HCT116 (cell line): ENCODE measurements at regions not wholly inside any gene's neighbourhood (a gene's known extent, or its start where the extent isn't known, plus 50 kb on each side); places are given as distances from the start of the nearest gene placed in this dataset.

Source experiments
- ATAC-seq: fragments of 200-7000 bp; cut with Tn5 transposase; 2 replicates; pipeline ENCODE4 v1.9.1; 2020; ENCODE audit warnings: mild to moderate bottlenecking, moderate library complexity
- BruUV-seq: library from RNA; stranded (reverse); fragments of 400-500 nt; replicated peaks from 2 replicates; lab custom pipeline; 2021; lab: Mats Ljungman, UMichigan
- CTCF ChIA-PET: fragments of 300-600 bp; sonication (Branson Sonifier 250); formaldehyde crosslinking; loops from one replicate; lab custom pipeline; 2021; ENCODE audit warnings: antibody characterized with exemption; lab: Charles Lee
- POLR2A ChIA-PET: fragments of 300-600, 350-600 bp; sonication (Branson Sonifier 250); formaldehyde crosslinking; loops from one replicate; lab custom pipeline; 2021; ENCODE audit warnings: antibody characterized with exemption; lab: Charles Lee
- RAD21 ChIA-PET, 2 experiments: fragments of 300-600 bp; sonication (Branson Sonifier 250); formaldehyde crosslinking; loops; one replicate each; lab custom pipeline; 2023; ENCODE audit warnings: low total read pairs in 2 of 2; ENCODE audit not compliant: uncharacterized antibody in 2 of 2, unreplicated experiment in 2 of 2, low non-redundant PET in 1 of 2; lab: Charles Lee
- DNase-seq: peaks from one replicate; pipeline ENCODE4 v3.0.0-alpha.2; 2010; ENCODE audit warnings: low read depth, low spot score
- H2AFZ ChIP-seq: fragments of 200-600 bp; shearing (Covaris generic), sonication (generic); 2 replicates; pipeline ENCODE4 v1.6.1; 2017; ENCODE audit warnings: low read depth, mixed run types, mixed read lengths, antibody characterized with exemption, low read length; ENCODE audit not compliant: poor library complexity, severe bottlenecking
- H3K27ac ChIP-seq: 2 replicates; pipeline ENCODE4 v1.5.1; 2012; ENCODE audit warnings: low read depth, low read length
- H3K27me3 ChIP-seq: fragments of 200-600 bp; sonication (generic); 2 replicates; pipeline ENCODE4 v1.6.1; 2016; ENCODE audit warnings: mixed run types, low read length, mixed read lengths; ENCODE audit not compliant: insufficient read depth
- H3K36me3 ChIP-seq, 2 experiments: fragments of 200-500 bp in 1 of 2; fragments of 200-600 bp in 1 of 2; sonication (Bioruptor generic) in 1 of 2; sonication (generic) in 1 of 2; 2 replicates each; pipeline versions ENCODE4 v1.5.1 to v1.6.1; 2014 to 2016; ENCODE audit warnings: low read length in 2 of 2, inconsistent platforms in 1 of 2, mixed read lengths in 1 of 2, mixed run types in 1 of 2; ENCODE audit not compliant: insufficient read depth in 2 of 2, control insufficient read depth in 1 of 2
- H3K4me1 ChIP-seq, 2 experiments: fragments of 200-600 bp in 1 of 2; sonication (generic) in 1 of 2; 2 replicates each; pipeline versions ENCODE4 v1.5.1 to v1.6.1; 2012 to 2017; ENCODE audit warnings: low read length in 2 of 2, inconsistent platforms in 1 of 2, mild to moderate bottlenecking in 1 of 2, mixed read lengths in 1 of 2, mixed run types in 1 of 2, moderate library complexity in 1 of 2; ENCODE audit not compliant: insufficient read depth in 2 of 2, control insufficient read depth in 1 of 2
- H3K4me2 ChIP-seq: fragments of 200-600 bp; sonication (generic); 2 replicates; pipeline ENCODE4 v1.6.1; 2017; ENCODE audit warnings: mixed run types, low read length, mixed read lengths
- H3K4me3 ChIP-seq, 2 experiments: fragments of 200-600 bp in 1 of 2; sonication (generic) in 1 of 2; replicated peaks in 1 of 2; 2 replicates each; pipeline ENCODE4 v1.5.1; 2011 to 2016; ENCODE audit warnings: low read length in 2 of 2, control low read depth in 1 of 2, low read depth in 1 of 2, mild to moderate bottlenecking in 1 of 2, mixed read lengths in 1 of 2, mixed run types in 1 of 2
- H3K79me2 ChIP-seq: fragments of 200-600 bp; sonication (generic); 2 replicates; pipeline ENCODE4 v1.6.1; 2017; ENCODE audit warnings: mild to moderate bottlenecking, mixed run types, low read length, moderate library complexity, mixed read lengths; ENCODE audit not compliant: insufficient read depth
- H3K9ac ChIP-seq: fragments of 200-600 bp; sonication (generic); 2 replicates; pipeline ENCODE4 v1.6.1; 2016; ENCODE audit warnings: low read length, mixed read lengths
- H3K9me2 ChIP-seq: fragments of 200-600 bp; sonication (generic), shearing (Covaris generic); 2 replicates; pipeline ENCODE4 v1.6.1; 2017; ENCODE audit warnings: mixed run types, mild to moderate bottlenecking, moderate library complexity; ENCODE audit not compliant: insufficient read depth
- H3K9me3 ChIP-seq, 2 experiments: fragments of 200-500 bp in 1 of 2; fragments of 200-600 bp in 1 of 2; sonication (Bioruptor generic) in 1 of 2; sonication (generic) in 1 of 2; 2 replicates each; pipeline ENCODE4 v1.6.1; 2014 to 2017; ENCODE audit warnings: low read length in 2 of 2, mixed read lengths in 2 of 2, inconsistent platforms in 1 of 2, low read depth in 1 of 2, mild to moderate bottlenecking in 1 of 2, mixed run types in 1 of 2, moderate library complexity in 1 of 2; ENCODE audit not compliant: control insufficient read depth in 1 of 2, insufficient read depth in 1 of 2
- H4K20me1 ChIP-seq: fragments of 200-600 bp; sonication (generic), shearing (Covaris generic); 2 replicates; pipeline ENCODE4 v1.6.1; 2017; ENCODE audit warnings: mixed run types, mild to moderate bottlenecking, moderate library complexity; ENCODE audit not compliant: insufficient read depth
- CBX3 ChIP-seq: IDR thresholded peaks from 2 replicates; pipeline ENCODE4 v1.6.1; 2012; ENCODE audit warnings: low read depth
- EGR1 ChIP-seq: IDR thresholded peaks from 2 replicates; pipeline ENCODE4 v1.6.1; 2012; ENCODE audit warnings: low read depth
- ELF1 ChIP-seq: IDR thresholded peaks from 2 replicates; pipeline ENCODE4 v1.6.1; 2012; ENCODE audit warnings: low read depth, borderline replicate concordance
- EZH2 ChIP-seq: fragments of 200-600 bp; sonication (generic); IDR thresholded peaks from 2 replicates; pipeline ENCODE4 v1.6.1; 2017; ENCODE audit warnings: antibody characterized with exemption, mixed run types
- EZH2phosphoT487 ChIP-seq: fragments of 200-600 bp; IDR thresholded peaks from 2 replicates; pipeline ENCODE4 v1.6.1; 2018; ENCODE audit warnings: antibody characterized with exemption, borderline replicate concordance
- JUND ChIP-seq: IDR thresholded peaks from 2 replicates; pipeline ENCODE4 v1.6.1; 2012
- POLR2A ChIP-seq: IDR thresholded peaks from 2 replicates; pipeline ENCODE4 v1.7.0; 2011; ENCODE audit warnings: borderline replicate concordance; ENCODE audit not compliant: insufficient read depth, insufficient read length; ENCODE audit errors: extremely low read depth
- POLR2AphosphoS5 ChIP-seq: IDR thresholded peaks from 2 replicates; pipeline ENCODE4 v1.6.1; 2011; ENCODE audit warnings: mild to moderate bottlenecking, low read depth, low read length, moderate library complexity
- RAD21 ChIP-seq: IDR thresholded peaks from 2 replicates; pipeline ENCODE4 v1.6.1; 2012; ENCODE audit warnings: low read depth, mild to moderate bottlenecking
- SIN3A ChIP-seq: IDR thresholded peaks from 2 replicates; pipeline ENCODE4 v1.6.1; 2012; ENCODE audit warnings: low read depth
- SRF ChIP-seq: IDR thresholded peaks from 2 replicates; pipeline ENCODE4 v1.6.1; 2012; ENCODE audit warnings: low read depth
- TCF7L2 ChIP-seq: IDR thresholded peaks from 2 replicates; pipeline ENCODE4 v1.7.0; 2011; ENCODE audit warnings: borderline replicate concordance, inconsistent platforms; ENCODE audit not compliant: insufficient read depth, insufficient read length; ENCODE audit errors: extremely low read depth
- YY1 ChIP-seq: IDR thresholded peaks from 2 replicates; pipeline ENCODE4 v1.6.1; 2011; ENCODE audit warnings: low read length, low read depth, moderate library complexity, mild to moderate bottlenecking; ENCODE audit not compliant: insufficient replicate concordance; ENCODE audit errors: extremely low read depth
- ZFX ChIP-seq: fragments of 450-650 bp; IDR thresholded peaks from 2 replicates; pipeline ENCODE4 v1.6.1; 2017
- ZNF274 ChIP-seq: fragments of 200-500 bp; sonication (Bioruptor generic); IDR thresholded peaks from 2 replicates; pipeline ENCODE4 v1.6.1; 2014; ENCODE audit warnings: mild to moderate bottlenecking, low read depth, low read length, inconsistent platforms
- intact Hi-C: fragments of 100-400 bp; cut with micrococcal nuclease; formaldehyde crosslinking; loops from 2 replicates; pipeline ENCODE4 v1.10.0; 2022
- TF ChIP-seq, protein P1 (sequence below): IDR thresholded peaks from 2 replicates; pipeline ENCODE4 v1.6.1; 2011; ENCODE audit warnings: mild to moderate bottlenecking, low read length, moderate library complexity; ENCODE audit not compliant: insufficient replicate concordance; ENCODE audit errors: extremely low read depth

GRCh38 chr12:107369679-107370078 is 276.3 kb upstream of the CRY1 start:
- ATAC-seq, result no peak
- ChIA-PET CTCF (no interaction called here), RAD21 (no interaction called here), POLR2A (no interaction called here)
- Histone ChIP-seq H2AFZ (no peak overlapping the region), H3K27me3 (no peaks in the 10 kb centered on the region), H3K27ac (no peak overlapping the region), H3K4me2 (no peak overlapping the region), H3K36me3 (no peaks in the 10 kb centered on the region), H3K9ac (no peak overlapping the region), H3K9me2 (no peaks in the 10 kb centered on the region), H3K4me3 (no peak overlapping the region), H3K79me2 (no peaks in the 10 kb centered on the region), H3K9me3 (no peaks in the 10 kb centered on the region), H3K4me1 (no peaks in the 10 kb centered on the region), H4K20me1 (no peaks in the 10 kb centered on the region)
- TF ChIP-seq ZNF274 (no peak), POLR2A (no peak), JUND (no peak), YY1 (no peak), ZFX (no peak), SRF (no peak)
- TF ChIP-seq, protein P1, sequence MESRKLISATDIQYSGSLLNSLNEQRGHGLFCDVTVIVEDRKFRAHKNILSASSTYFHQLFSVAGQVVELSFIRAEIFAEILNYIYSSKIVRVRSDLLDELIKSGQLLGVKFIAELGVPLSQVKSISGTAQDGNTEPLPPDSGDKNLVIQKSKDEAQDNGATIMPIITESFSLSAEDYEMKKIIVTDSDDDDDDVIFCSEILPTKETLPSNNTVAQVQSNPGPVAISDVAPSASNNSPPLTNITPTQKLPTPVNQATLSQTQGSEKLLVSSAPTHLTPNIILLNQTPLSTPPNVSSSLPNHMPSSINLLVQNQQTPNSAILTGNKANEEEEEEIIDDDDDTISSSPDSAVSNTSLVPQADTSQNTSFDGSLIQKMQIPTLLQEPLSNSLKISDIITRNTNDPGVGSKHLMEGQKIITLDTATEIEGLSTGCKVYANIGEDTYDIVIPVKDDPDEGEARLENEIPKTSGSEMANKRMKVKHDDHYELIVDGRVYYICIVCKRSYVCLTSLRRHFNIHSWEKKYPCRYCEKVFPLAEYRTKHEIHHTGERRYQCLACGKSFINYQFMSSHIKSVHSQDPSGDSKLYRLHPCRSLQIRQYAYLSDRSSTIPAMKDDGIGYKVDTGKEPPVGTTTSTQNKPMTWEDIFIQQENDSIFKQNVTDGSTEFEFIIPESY, result no peak
- no peak for DNase-seq
- no TSS peak for BruUV-seq
- intact Hi-C loops, result no loop called here

- ChIA-PET CTCF (no interaction called here), RAD21 (no interaction called here)
Observed at GRCh38 chr12:107372229-107372658, 278.9 kb upstream of the CRY1 start.

More at GRCh38 chr12:107372229-107372658, 278.9 kb upstream of the CRY1 start:
- H3K9ac ChIP-seq, result no peak overlapping the region
- no peak overlapping the region for H3K4me3 ChIP-seq
- H4K20me1 ChIP-seq, result no peaks in the 10 kb centered on the region
- H3K27me3 ChIP-seq, result no peaks in the 10 kb centered on the region
- BruUV-seq, result no TSS peak
- no peak overlapping the region for H3K4me2 ChIP-seq
- TF ChIP-seq EZH2phosphoT487, result no peak
- TF ChIP-seq POLR2A, result no peak
- no peak for TF ChIP-seq EGR1
- TF ChIP-seq EZH2, result no peak
- no peak for TF ChIP-seq SRF
- TF ChIP-seq POLR2AphosphoS5, result no peak
- TF ChIP-seq TCF7L2, result no peak
- TF ChIP-seq SIN3A, result no peak
- no peak for TF ChIP-seq ELF1
- no peak for TF ChIP-seq RAD21
- TF ChIP-seq YY1, result no peak
- TF ChIP-seq, protein P1, result no peak
- TF ChIP-seq ZFX, result no peak
- no peak for TF ChIP-seq CBX3
- TF ChIP-seq, all 23 proteins: peak for 0
- intact Hi-C loops, result no loop called here
- H3K27ac ChIP-seq, result no peak overlapping the region
- H3K79me2 ChIP-seq, result no peaks in the 10 kb centered on the region
- H3K4me1 ChIP-seq, result no peaks in the 10 kb centered on the region
- no peaks in the 10 kb centered on the region for H3K9me3 ChIP-seq
- no peak for DNase-seq
- no peak overlapping the region for H2AFZ ChIP-seq
- no peaks in the 10 kb centered on the region for H3K36me3 ChIP-seq
- ATAC-seq, result peak; percentile 66; the same call in 1 of the 2 replicates
- POLR2A ChIA-PET, result no interaction called here
- no peaks in the 10 kb centered on the region for H3K9me2 ChIP-seq
